GM03348 (cell line): ENCODE measurements at regions not wholly inside any gene's neighbourhood (a gene's known extent, or its start where the extent isn't known, plus 50 kb on each side); places are given as distances from the start of the nearest gene placed in this dataset.

Experiments
- DNase-seq: peaks from one replicate; pipeline ENCODE4 v3.0.0; 2012; ENCODE audit warnings: low spot score

DNA sequence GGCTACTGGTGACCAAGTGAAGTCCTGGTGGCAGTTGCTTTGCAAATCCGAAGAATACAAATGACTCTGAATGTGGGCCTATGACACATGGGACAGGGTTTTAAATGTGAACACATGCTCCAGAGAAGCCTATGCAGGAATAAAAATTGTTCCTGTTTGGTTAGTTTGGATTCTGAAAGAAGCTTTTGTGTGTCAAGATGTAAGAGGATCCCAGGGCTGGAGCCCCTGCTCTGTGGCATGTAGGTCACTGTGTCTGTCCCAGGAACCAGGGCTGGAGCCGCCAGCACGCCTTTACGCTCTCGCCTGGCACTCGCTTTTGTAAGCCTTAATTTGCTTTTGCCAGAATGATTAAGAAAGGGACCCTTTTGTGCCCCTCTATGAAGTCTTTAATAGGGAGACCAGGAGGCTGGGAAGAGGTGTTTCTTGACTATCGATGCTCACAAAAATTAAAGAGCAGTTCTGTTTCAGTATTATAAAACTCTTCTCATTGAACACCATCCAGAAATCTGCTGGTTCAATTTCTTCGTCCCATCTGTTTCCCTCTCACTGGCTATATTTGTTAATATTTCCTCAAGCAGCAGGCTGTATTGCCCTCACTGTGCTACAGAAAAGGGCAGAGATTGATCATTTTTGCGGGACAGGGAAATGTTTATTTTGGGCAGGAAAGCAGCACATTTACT, 532.7 kb upstream of the POU3F3 start:
- DNase-seq = no peak

- no peak for DNase-seq
Observed at GRCh38 chr2:104321796-104322349, 532.0 kb upstream of the POU3F3 start.

DNA sequence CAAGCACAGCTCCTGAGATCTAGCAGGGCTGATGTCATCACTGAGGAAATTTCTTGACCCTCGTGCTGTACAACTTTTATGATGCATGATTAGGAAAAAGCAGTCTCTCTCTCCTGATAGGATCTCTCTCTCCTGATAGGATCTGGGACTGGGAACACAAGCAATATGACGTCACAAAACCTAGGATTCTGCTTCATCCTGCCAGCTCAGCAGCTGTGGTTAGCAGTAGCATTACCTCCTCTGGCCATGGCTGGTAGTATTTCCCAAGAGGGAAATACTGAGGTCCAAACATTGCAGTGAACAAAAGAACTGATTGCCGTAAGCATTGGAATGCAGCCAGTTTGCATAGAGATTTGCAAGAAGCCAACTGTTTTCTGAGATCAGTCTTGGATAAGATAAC, 521.2 kb upstream of the POU3F3 start:
- no peak for DNase-seq

- DNase-seq = no peak
Observed at GRCh38 chr2:104337869-104338268, 516.0 kb upstream of the POU3F3 start.

DNA sequence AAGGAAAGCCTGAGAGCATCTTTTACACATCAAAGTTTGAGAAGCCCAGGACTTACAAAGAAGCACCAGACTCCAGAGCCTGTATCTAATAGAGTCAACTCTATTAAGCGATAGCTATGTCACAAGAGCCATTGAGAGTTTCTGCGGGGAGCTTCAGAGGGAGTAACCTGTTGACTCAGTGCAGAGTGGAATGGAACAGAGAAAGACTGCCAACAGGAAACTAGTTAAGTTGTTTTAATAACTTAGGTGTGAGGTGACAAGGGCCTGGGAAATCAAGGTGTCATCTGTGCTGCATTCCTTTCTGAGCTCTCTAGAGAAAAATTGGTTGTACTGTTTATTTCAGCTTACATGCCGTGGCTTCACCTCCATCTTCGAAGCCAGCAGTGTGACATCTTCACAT, 513.8 kb upstream of the POU3F3 start:
- DNase-seq = no peak

GRCh38 chr2:104340879-104341828, 512.8 kb upstream of the POU3F3 start:
- no peak for DNase-seq

DNA sequence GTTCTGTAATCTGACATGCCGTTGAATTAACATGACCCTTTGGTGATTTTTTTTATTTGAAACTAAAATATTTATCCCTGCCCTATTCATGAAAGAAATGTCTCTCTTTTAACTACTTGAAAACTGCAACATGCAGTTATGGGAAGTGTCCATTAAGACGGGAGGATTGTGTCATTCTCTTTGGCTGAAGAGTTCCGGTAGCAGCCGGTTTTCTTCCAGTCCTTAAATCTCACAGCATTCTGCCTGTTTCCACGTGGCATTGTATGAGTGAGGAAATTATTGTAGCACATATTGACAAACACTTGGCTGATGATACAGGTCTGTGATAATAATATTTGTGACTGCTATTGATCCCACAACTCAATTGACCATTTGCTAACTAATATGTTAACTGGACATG, 509.6 kb upstream of the POU3F3 start:
- no peak for DNase-seq

DNA sequence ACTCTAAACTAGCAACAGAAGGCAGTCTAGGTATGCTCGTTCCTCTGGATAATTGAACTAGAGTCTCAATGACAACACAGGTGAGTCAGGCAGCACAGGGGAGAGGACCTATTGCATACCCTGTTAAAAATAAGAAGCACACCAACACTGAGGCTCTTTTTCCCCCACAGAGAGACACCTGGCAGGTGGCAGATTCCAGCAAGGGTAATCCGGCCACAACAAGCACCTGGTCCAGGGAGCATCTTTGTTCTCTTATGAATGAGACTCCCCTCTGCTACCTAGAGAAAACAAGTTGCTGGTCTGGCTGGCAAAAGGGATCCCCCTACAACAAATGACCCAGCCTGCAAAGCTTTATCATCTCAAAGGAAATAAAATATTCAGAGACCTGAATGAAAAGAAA, 508.9 kb upstream of the POU3F3 start:
- DNase-seq = no peak

DNA sequence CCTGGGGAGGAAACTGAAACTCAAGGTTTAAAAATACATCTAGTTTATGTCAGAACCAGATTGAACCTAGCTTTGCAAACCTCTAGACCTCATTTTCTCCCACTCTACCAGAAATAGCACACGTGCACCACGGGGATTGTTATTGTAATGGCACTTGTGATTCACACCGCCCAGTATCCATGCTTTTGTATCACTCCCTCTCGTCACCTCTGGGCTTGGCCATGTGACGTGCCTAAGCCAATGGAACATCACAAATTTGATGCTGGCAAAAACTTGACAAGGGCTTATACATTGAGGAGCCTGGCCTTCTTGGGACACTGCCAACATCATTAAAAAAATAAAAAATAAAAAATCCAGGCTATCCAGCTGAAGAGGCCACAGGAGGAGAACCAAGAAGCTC, 495.8 kb upstream of the POU3F3 start:
- DNase-seq = no peak

GRCh38 chr2:104361414-104361813, 492.5 kb upstream of the POU3F3 start:
- no peak for DNase-seq

- DNase-seq = no peak
Observed at GRCh38 chr2:104368089-104368488, 485.8 kb upstream of the POU3F3 start.

DNA sequence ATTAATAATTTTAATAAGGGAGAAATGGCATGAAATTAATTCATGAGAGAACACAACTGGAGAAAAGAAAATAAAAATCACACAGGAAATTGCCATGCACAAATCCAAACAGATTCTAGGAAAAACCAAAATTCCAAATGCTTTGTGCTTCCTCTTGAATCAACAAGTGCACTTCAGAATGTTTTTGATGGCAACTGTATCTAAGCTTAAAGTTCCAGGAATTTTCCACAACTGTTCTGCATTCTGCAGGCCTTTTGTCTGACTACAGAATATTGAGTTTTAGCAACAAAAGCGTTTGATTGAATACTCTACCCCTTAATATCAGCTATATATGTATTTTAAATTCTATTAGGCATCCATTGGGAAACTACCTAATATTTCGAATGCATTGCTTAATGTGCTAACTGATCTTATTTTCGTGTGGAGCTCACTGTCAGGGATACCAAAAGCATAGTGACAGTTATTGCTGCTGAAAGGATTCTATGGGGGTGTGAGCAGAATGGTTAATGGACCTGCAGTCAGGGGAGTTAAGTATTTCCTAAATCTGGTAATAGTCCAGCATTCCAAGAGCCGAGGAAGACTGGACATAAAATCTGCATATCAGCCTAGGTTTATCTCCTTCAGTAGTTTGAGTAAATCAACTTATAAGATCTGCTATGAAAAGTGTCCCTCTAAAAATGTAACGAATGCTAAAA, 482.7 kb upstream of the POU3F3 start:
- DNase-seq = no peak

GRCh38 chr2:104375206-104375605, 478.7 kb upstream of the POU3F3 start:
- no peak for DNase-seq

- no peak for DNase-seq
Observed at GRCh38 chr2:104378853-104379374, 475.0 kb upstream of the POU3F3 start.

DNA sequence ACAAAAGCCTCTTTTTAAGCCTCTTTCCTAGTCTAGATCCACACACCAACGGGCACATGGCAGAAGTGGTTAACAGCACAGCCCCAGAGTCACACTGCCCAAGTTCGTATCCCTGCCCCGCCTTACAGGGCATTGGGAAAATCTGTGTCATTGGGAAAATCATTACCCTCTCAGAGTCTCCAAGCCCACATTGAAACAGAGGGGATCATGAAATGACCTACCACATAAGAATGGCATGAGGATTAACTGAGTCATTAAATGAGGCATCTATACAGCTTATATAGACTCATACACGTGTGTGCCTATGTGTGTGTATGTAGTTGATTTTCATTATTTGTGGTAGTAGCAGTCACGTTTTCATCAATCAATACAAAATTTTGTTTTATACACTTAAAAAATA, 469.0 kb upstream of the POU3F3 start:
- DNase-seq = no peak

- DNase-seq = no peak
Observed at GRCh38 chr2:104385743-104386142, 468.2 kb upstream of the POU3F3 start.

GRCh38 chr2:104388296-104388695, 465.6 kb upstream of the POU3F3 start:
- no peak for DNase-seq

DNA sequence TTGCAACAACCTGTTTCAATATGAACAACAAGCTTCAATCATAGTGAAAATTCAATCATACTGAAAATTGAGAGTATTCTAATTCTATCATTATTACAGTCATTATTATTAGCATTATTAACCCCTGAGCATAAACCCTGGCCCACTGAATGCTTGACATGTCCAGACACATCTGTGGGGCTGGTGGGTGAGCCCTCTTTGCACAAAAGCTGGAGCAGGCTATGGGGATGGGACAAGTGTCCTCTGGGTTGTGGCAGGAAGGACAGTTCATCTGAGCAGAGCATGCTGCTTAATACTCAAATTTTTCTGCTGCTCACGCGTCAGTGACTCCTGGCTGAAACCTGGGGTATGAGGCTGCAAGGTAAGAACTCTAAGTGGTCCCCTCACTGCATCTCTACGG, 451.1 kb upstream of the POU3F3 start:
- no peak for DNase-seq

DNA sequence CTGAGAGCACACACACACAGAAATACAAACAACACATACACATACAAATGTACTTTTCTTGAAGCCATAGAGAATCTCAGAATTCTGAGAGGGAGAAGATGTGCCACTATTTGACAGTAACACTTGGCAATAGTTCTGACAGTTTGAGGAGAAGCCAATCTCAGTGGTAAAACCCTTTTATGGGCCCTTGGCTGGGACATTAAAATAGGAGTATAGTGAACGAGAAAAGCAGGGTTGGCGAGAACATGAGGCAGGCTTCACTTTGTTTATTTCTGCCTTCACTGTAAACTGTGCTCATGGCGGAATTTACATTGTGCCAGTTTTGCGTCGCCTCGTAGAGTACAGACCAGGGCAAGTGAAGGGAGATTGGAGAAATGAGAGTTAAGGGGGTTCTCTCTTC, 449.4 kb upstream of the POU3F3 start:
- DNase-seq = no peak

DNA sequence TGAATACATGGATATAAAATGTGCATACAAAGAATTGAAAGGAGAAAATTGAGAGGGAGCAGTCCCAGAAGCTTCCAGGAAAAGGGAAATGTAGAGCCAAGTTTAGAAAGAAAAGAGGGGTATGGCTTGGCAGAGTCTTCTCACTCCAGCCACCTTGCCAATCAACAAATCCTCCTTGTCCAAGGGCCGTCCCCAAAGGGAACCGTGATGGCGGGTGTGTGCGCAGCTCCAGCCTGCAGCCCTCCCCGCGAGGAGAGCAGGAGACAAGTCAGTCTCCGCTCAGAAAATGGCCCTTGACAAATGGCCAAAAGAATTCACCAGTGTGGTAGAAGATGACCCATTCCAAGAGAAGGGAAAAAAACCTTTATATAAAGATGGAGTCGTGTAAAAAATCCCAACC, 448.3 kb upstream of the POU3F3 start:
- DNase-seq = no peak

- DNase-seq = no peak
Observed at GRCh38 chr2:104406261-104406726, 447.6 kb upstream of the POU3F3 start.

GRCh38 chr2:104407641-104408040, 446.3 kb upstream of the POU3F3 start:
- no peak for DNase-seq
